PC-9 (cell line): ENCODE measurements at regions not wholly inside any gene's neighbourhood (a gene's known extent, or its start where the extent isn't known, plus 50 kb on each side); places are given as distances from the start of the nearest gene placed in this dataset.

ENCODE experiments used
- BruUV-seq: library from RNA; stranded (reverse); fragments of 400-500 nt; replicated peaks from 2 replicates; lab custom pipeline; 2021; lab: Mats Ljungman, UMichigan
- CTCF ChIA-PET: fragments of 300-600 bp; sonication (Branson Sonifier 250); formaldehyde crosslinking; loops from one replicate; lab custom pipeline; 2022; ENCODE audit warnings: antibody characterized with exemption; lab: Charles Lee
- POLR2A ChIA-PET: fragments of 300-600 bp; sonication (Branson Sonifier 250); formaldehyde crosslinking; loops from one replicate; lab custom pipeline; 2022; ENCODE audit warnings: antibody characterized with exemption; ENCODE audit not compliant: unreplicated experiment; lab: Charles Lee
- DNase-seq, 2 experiments: peaks; one replicate each; pipeline versions ENCODE4 v3.0.0 to v3.0.0-alpha.2; 2015 to 2022; ENCODE audit warnings: mixed read lengths in 1 of 2
- H2AFZ ChIP-seq: fragments of 200-600 bp; sonication (generic); 2 replicates; pipeline ENCODE4 v1.8.1; 2017; ENCODE audit warnings: antibody characterized with exemption
- H3F3A ChIP-seq: fragments of 200-600 bp; sonication (generic); 2 replicates; pipeline ENCODE4 v1.8.1; 2017; ENCODE audit warnings: antibody characterized with exemption, mild to moderate bottlenecking, low read depth; ENCODE audit not compliant: insufficient read depth
- H3K27ac ChIP-seq: fragments of 200-600 bp; sonication (generic); 2 replicates; pipeline ENCODE4 v1.6.1; 2016; ENCODE audit warnings: mixed run types
- H3K27me3 ChIP-seq: fragments of 200-600 bp; sonication (generic); 2 replicates; pipeline ENCODE4 v1.6.1; 2016; ENCODE audit warnings: low read depth, mixed run types; ENCODE audit not compliant: insufficient read depth
- H3K36me3 ChIP-seq: fragments of 200-600 bp; sonication (generic); 2 replicates; pipeline ENCODE4 v1.6.1; 2016; ENCODE audit warnings: low read depth, mixed run types
- H3K4me1 ChIP-seq: fragments of 200-600 bp; sonication (generic); replicated peaks from 2 replicates; pipeline ENCODE4 v1.6.1; 2016; ENCODE audit warnings: mixed run types; ENCODE audit not compliant: insufficient read depth
- H3K4me2 ChIP-seq: fragments of 200-600 bp; sonication (generic); 2 replicates; pipeline ENCODE4 v1.6.1; 2017; ENCODE audit warnings: mixed run types
- H3K4me3 ChIP-seq: fragments of 200-600 bp; sonication (generic); 2 replicates; pipeline ENCODE4 v1.6.1; 2016; ENCODE audit warnings: mixed run types
- H3K79me2 ChIP-seq: fragments of 200-600 bp; sonication (generic); 2 replicates; pipeline ENCODE4 v1.6.1; 2017; ENCODE audit warnings: low read depth, mixed run types
- H3K9me2 ChIP-seq: fragments of 200-600 bp; sonication (generic); 2 replicates; pipeline ENCODE4 v1.8.1; 2017; ENCODE audit warnings: mild to moderate bottlenecking; ENCODE audit not compliant: insufficient read depth
- H3K9me3 ChIP-seq: fragments of 200-600 bp; sonication (generic); 2 replicates; pipeline ENCODE4 v1.8.1; 2016; ENCODE audit warnings: low read depth; ENCODE audit not compliant: insufficient read depth
- H4K20me1 ChIP-seq: fragments of 200-600 bp; sonication (generic); 2 replicates; pipeline ENCODE4 v1.8.1; 2017; ENCODE audit not compliant: insufficient read depth
- CTCF ChIP-seq: fragments of 200-600 bp; sonication (generic); conservative IDR thresholded peaks from 2 replicates; pipeline ENCODE4 v1.6.1; 2017; ENCODE audit warnings: mixed run types, antibody characterized with exemption, mild to moderate bottlenecking, moderate library complexity
- EZH2 ChIP-seq: fragments of 200-600 bp; sonication (generic); IDR thresholded peaks from 2 replicates; pipeline ENCODE4 v1.8.0; 2017; ENCODE audit warnings: antibody characterized with exemption, low read depth
- intact Hi-C: fragments of 100-400 bp; cut with micrococcal nuclease; formaldehyde crosslinking; loops from one replicate; pipeline ENCODE4 v1.10.0; 2022; ENCODE audit not compliant: unreplicated experiment

- Histone ChIP-seq H3F3A (no peaks in the 10 kb centered on the region), H3K79me2 (no peaks in the 10 kb centered on the region), H3K36me3 (no peaks in the 10 kb centered on the region), H3K4me2 (no peak overlapping the region), H3K27ac (no peak overlapping the region), H4K20me1 (no peaks in the 10 kb centered on the region), H3K9me3 (no peaks in the 10 kb centered on the region), H3K4me3 (no peak overlapping the region), H3K4me1 (no peaks in the 10 kb centered on the region), H3K9me2 (no peaks in the 10 kb centered on the region), H3K27me3 (peaks cover 19% of the 10 kb centered on the region), H2AFZ (no peak overlapping the region)
- TF ChIP-seq EZH2 (no peak), CTCF (no peak)
- DNase-seq: no peak
- intact Hi-C loops: no loop called here
- POLR2A ChIA-PET: no interaction called here
- CTCF ChIA-PET: no interaction called here
- no TSS peak for BruUV-seq
These were observed 62.1 kb upstream of the HMGXB4 start for GRCh38 chr22:35195226-35195625.

- no peaks in the 10 kb centered on the region for H3K79me2 ChIP-seq
- POLR2A ChIA-PET: no interaction called here
- no peaks in the 10 kb centered on the region for H3K4me1 ChIP-seq
- intact Hi-C loops: no loop called here
- H3K36me3 ChIP-seq: no peaks in the 10 kb centered on the region
- H3K4me3 ChIP-seq: no peak overlapping the region
- CTCF ChIA-PET: no interaction called here
- H3F3A ChIP-seq: no peaks in the 10 kb centered on the region
- no peak overlapping the region for H3K4me2 ChIP-seq
- DNase-seq: no peak
- H3K9me2 ChIP-seq: no peaks in the 10 kb centered on the region
- peaks cover 21% of the 10 kb centered on the region for H3K27me3 ChIP-seq
- no peak overlapping the region for H2AFZ ChIP-seq
- BruUV-seq: no TSS peak
- TF ChIP-seq EZH2: no peak
- no peak for TF ChIP-seq CTCF
- no peaks in the 10 kb centered on the region for H4K20me1 ChIP-seq
- no peak overlapping the region for H3K27ac ChIP-seq
- no peaks in the 10 kb centered on the region for H3K9me3 ChIP-seq
These were observed 61.5 kb upstream of the HMGXB4 start for GRCh38 chr22:35195821-35196220.

GRCh38 chr22:35197071-35197470 lies 60.2 kb upstream of the HMGXB4 start:
- TF ChIP-seq EZH2: no peak
- TF ChIP-seq CTCF: no peak
- ChIA-PET CTCF (no interaction called here), POLR2A (no interaction called here)

More at GRCh38 chr22:35197071-35197470, 60.2 kb upstream of the HMGXB4 start:
- no peaks in the 10 kb centered on the region for H3K9me2 ChIP-seq
- H4K20me1 ChIP-seq: no peaks in the 10 kb centered on the region
- no peak overlapping the region for H3K4me3 ChIP-seq
- no peak overlapping the region for H2AFZ ChIP-seq
- BruUV-seq: no TSS peak
- H3K9me3 ChIP-seq: no peaks in the 10 kb centered on the region
- H3K79me2 ChIP-seq: no peaks in the 10 kb centered on the region
- H3K4me1 ChIP-seq: no peaks in the 10 kb centered on the region
- no peak for DNase-seq
- H3K27me3 ChIP-seq: peaks cover 21% of the 10 kb centered on the region
- H3K27ac ChIP-seq: no peak overlapping the region
- no peaks in the 10 kb centered on the region for H3K36me3 ChIP-seq
- intact Hi-C loops: no loop called here
- H3F3A ChIP-seq: no peaks in the 10 kb centered on the region
- H3K4me2 ChIP-seq: no peak overlapping the region
